H9 (cell line): ENCODE measurements at regions not wholly inside any gene's neighbourhood (a gene's known extent, or its start where the extent isn't known, plus 50 kb on each side); places are given as distances from the start of the nearest gene placed in this dataset.

Experiments used
- DNase-seq: peaks from one replicate; pipeline ENCODE4 v3.0.0-alpha.2; 2017
- H2AFZ ChIP-seq: one replicate; pipeline ENCODE4 v1.6.1; 2013; ENCODE audit warnings: mild to moderate bottlenecking, low read length, control low read depth, moderate library complexity
- H2AK5ac ChIP-seq: 2 replicates; pipeline ENCODE4 v1.6.1; 2013; ENCODE audit warnings: low read length, control low read depth, mixed read lengths; ENCODE audit not compliant: insufficient read length
- H2BK120ac ChIP-seq: one replicate; pipeline ENCODE4 v1.6.1; 2013; ENCODE audit warnings: low read depth, mild to moderate bottlenecking, low read length, control low read depth, inconsistent platforms; ENCODE audit not compliant: poor library complexity, severe bottlenecking
- H2BK12ac ChIP-seq: 2 replicates; pipeline ENCODE4 v1.6.1; 2013; ENCODE audit warnings: low read length, control low read depth, mixed read lengths, low read depth; ENCODE audit not compliant: insufficient read length
- H2BK15ac ChIP-seq: 2 replicates; pipeline ENCODE4 v1.6.1; 2013; ENCODE audit warnings: low read depth, low read length, control low read depth
- H2BK20ac ChIP-seq: one replicate; pipeline ENCODE4 v1.6.1; 2013; ENCODE audit warnings: low read depth, mild to moderate bottlenecking, low read length, control low read depth, inconsistent platforms; ENCODE audit not compliant: poor library complexity, severe bottlenecking
- H2BK5ac ChIP-seq: 2 replicates; pipeline ENCODE4 v1.6.1; 2013; ENCODE audit warnings: low read length, control low read depth, mixed read lengths; ENCODE audit not compliant: insufficient read length
- H3K14ac ChIP-seq: 2 replicates; pipeline ENCODE4 v1.6.1; 2013; ENCODE audit warnings: low read length, control low read depth; ENCODE audit not compliant: insufficient read depth
- H3K18ac ChIP-seq: 2 replicates; pipeline ENCODE4 v1.6.1; 2013; ENCODE audit warnings: low read depth, mild to moderate bottlenecking, mixed read lengths, low read length, control low read depth; ENCODE audit not compliant: insufficient read length
- H3K23ac ChIP-seq: 2 replicates; pipeline ENCODE4 v1.6.1; 2013; ENCODE audit warnings: low read length, control low read depth, mixed read lengths, low read depth; ENCODE audit not compliant: insufficient read length
- H3K23me2 ChIP-seq: 2 replicates; pipeline ENCODE4 v1.6.1; 2013; ENCODE audit warnings: low read depth, mild to moderate bottlenecking, mixed read lengths, low read length, control low read depth; ENCODE audit not compliant: insufficient read length, poor library complexity, severe bottlenecking
- H3K27ac ChIP-seq: 2 replicates; pipeline ENCODE4 v1.5.1; 2013; ENCODE audit warnings: low read length, control low read depth, mixed read lengths, low read depth; ENCODE audit not compliant: insufficient read length
- H3K27me3 ChIP-seq: 2 replicates; pipeline ENCODE4 v1.6.1; 2013; ENCODE audit warnings: low read length, control low read depth, inconsistent platforms; ENCODE audit not compliant: insufficient read depth
- H3K4ac ChIP-seq: 2 replicates; pipeline ENCODE4 v1.6.1; 2013; ENCODE audit warnings: low read depth, mild to moderate bottlenecking, control low read depth, inconsistent platforms, low read length, moderate library complexity
- H3K4me1 ChIP-seq: 2 replicates; pipeline ENCODE4 v1.6.1; 2013; ENCODE audit warnings: low read length, control low read depth, inconsistent platforms; ENCODE audit not compliant: insufficient read depth
- H3K4me2 ChIP-seq: 2 replicates; pipeline ENCODE4 v1.6.1; 2013; ENCODE audit warnings: low read length, control low read depth, mixed read lengths; ENCODE audit not compliant: insufficient read length, insufficient read depth
- H3K56ac ChIP-seq: 2 replicates; pipeline ENCODE4 v1.6.1; 2013; ENCODE audit warnings: low read depth, mild to moderate bottlenecking, mixed read lengths, low read length, control low read depth; ENCODE audit not compliant: insufficient read length
- H3K79me1 ChIP-seq: 2 replicates; pipeline ENCODE4 v1.6.1; 2013; ENCODE audit warnings: low read depth, mild to moderate bottlenecking, moderate library complexity, low read length, control low read depth, inconsistent platforms; ENCODE audit not compliant: insufficient read depth, poor library complexity, severe bottlenecking
- H3K79me2 ChIP-seq: 2 replicates; pipeline ENCODE4 v1.6.1; 2013; ENCODE audit warnings: low read length, control low read depth, inconsistent platforms; ENCODE audit not compliant: insufficient read depth
- H3K9ac ChIP-seq: 2 replicates; pipeline ENCODE4 v1.6.1; 2013; ENCODE audit warnings: low read length, control low read depth, mixed read lengths; ENCODE audit not compliant: insufficient read length; ENCODE audit errors: extremely low read depth
- H3K9me3 ChIP-seq: one replicate; pipeline ENCODE4 v1.6.1; 2013; ENCODE audit warnings: low read depth, low read length, inconsistent platforms; ENCODE audit not compliant: control insufficient read depth
- H3T11ph ChIP-seq: one replicate; pipeline ENCODE4 v1.6.1; 2013; ENCODE audit warnings: mild to moderate bottlenecking, low read length, control low read depth, inconsistent platforms
- H4K20me1 ChIP-seq: one replicate; pipeline ENCODE4 v1.6.1; 2013; ENCODE audit not compliant: control insufficient read depth, insufficient read length, insufficient read depth
- H4K5ac ChIP-seq: 2 replicates; pipeline ENCODE4 v1.6.1; 2013; ENCODE audit warnings: low read depth, mild to moderate bottlenecking, mixed read lengths, low read length, control low read depth; ENCODE audit not compliant: insufficient read length
- H4K8ac ChIP-seq: replicated peaks from 2 replicates; pipeline ENCODE4 v1.6.1; 2013; ENCODE audit warnings: low read length, control low read depth, mixed read lengths, low read depth; ENCODE audit not compliant: insufficient read length
- H4K91ac ChIP-seq: 2 replicates; pipeline ENCODE4 v1.6.1; 2013; ENCODE audit warnings: low read depth, mild to moderate bottlenecking, moderate library complexity, mixed read lengths, low read length, control low read depth; ENCODE audit not compliant: insufficient read length
- H3K27ac Mint-ChIP-seq, 3 experiments: 2 replicates in 2 of 3; 3 replicates in 1 of 3; pipeline ENCODE4 v1.8.0; 2020 to 2021; ENCODE audit warnings: mixed read lengths in 3 of 3, mild to moderate bottlenecking in 1 of 3, moderate library complexity in 1 of 3
- H3K27me3 Mint-ChIP-seq: 2 replicates; pipeline ENCODE4 v1.8.0; 2021; ENCODE audit warnings: low read depth, mild to moderate bottlenecking, moderate library complexity, mixed read lengths
- H3K36me3 Mint-ChIP-seq, 3 experiments: 2 replicates in 2 of 3; 3 replicates in 1 of 3; pipeline ENCODE4 v1.8.0; 2020 to 2021; ENCODE audit warnings: low read depth in 3 of 3, mixed read lengths in 3 of 3; ENCODE audit not compliant: insufficient read depth in 1 of 3
- H3K4me1 Mint-ChIP-seq, 2 experiments: 2 replicates each; pipeline ENCODE4 v1.8.0; 2020; ENCODE audit warnings: mixed read lengths in 2 of 2
- H3K4me3 Mint-ChIP-seq, 2 experiments: 2 replicates in 1 of 2; 3 replicates in 1 of 2; pipeline ENCODE4 v1.8.0; 2020 to 2021; ENCODE audit warnings: mild to moderate bottlenecking in 2 of 2, mixed read lengths in 2 of 2, moderate library complexity in 1 of 2
- H3K9me3 Mint-ChIP-seq, 2 experiments: 2 replicates in 1 of 2; 3 replicates in 1 of 2; pipeline ENCODE4 v1.8.0; 2020; ENCODE audit warnings: mild to moderate bottlenecking in 2 of 2, mixed read lengths in 2 of 2, moderate library complexity in 1 of 2
- WGBS: extraction: QIAGEN DNeasy Blood & Tissue Kit; methylation state at CpG from one replicate; pipeline ENCODE4 v1.1.7; 2013; ENCODE audit warnings: missing lambda C conversion rate, low lambda C conversion rate, mixed read lengths; ENCODE audit not compliant: insufficient read length; ENCODE audit errors: extremely low coverage; 5-methylcytosine and 5-hydroxymethylcytosine counted together
- TF ChIP-seq, protein P1 (sequence below): fragments of 200-600 bp; sonication (generic); conservative IDR thresholded peaks from 3 replicates; pipeline ENCODE4 v1.8.0; 2021; ENCODE audit warnings: antibody characterized with exemption, mild to moderate bottlenecking

DNA sequence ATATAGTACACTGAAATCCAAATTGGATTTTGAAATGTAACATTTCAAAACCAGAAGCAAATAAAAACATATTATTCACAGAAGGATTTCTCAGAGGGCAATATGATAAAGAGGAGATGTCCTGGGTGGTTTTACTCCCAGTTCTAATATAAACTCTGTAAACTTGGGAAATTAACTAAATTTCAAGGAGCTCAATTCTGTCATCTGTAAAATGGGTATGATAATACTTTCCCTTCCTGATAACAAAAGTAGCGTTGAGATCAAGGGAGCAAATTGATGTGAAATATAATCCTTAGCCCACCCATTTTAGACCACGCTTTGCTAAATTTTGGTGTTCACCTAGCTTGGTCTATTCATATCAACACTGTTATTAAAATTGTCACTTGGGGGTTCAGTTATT lies 192.5 kb upstream of the BTG1 start:
- no peak overlapping the region for H3T11ph ChIP-seq
- H4K8ac ChIP-seq, result no peak overlapping the region
- H2BK20ac ChIP-seq, result no peak overlapping the region
- no peak overlapping the region for H3K23ac ChIP-seq
- no peaks in the 10 kb centered on the region for H3K4me1 ChIP-seq
- Mint-ChIP-seq H3K4me3 (no peak overlapping the region), H3K4me1 (peaks cover 3 to 4% of the 10 kb centered on the region in 2 experiments; a peak in 3 of 4 replicates), H3K27ac (no peak overlapping the region), H3K27me3 (no peaks in the 10 kb centered on the region), H3K36me3 (no peaks in the 10 kb centered on the region), H3K9me3 (no peaks in the 10 kb centered on the region; a peak in 1 of 5 replicates)
- H3K23me2 ChIP-seq, result no peaks in the 10 kb centered on the region
- H4K5ac ChIP-seq, result no peak overlapping the region
- H4K91ac ChIP-seq, result no peak overlapping the region
- H4K20me1 ChIP-seq, result no peaks in the 10 kb centered on the region
- H2BK5ac ChIP-seq, result no peak overlapping the region
- no peak overlapping the region for H3K4ac ChIP-seq
- no peak overlapping the region for H2BK15ac ChIP-seq
- no peak overlapping the region for H2BK12ac ChIP-seq
- H3K56ac ChIP-seq, result no peak overlapping the region
- H3K9me3 ChIP-seq, result no peaks in the 10 kb centered on the region
- no peak overlapping the region for H3K14ac ChIP-seq
- H3K79me2 ChIP-seq, result no peaks in the 10 kb centered on the region
- TF ChIP-seq, protein P1, sequence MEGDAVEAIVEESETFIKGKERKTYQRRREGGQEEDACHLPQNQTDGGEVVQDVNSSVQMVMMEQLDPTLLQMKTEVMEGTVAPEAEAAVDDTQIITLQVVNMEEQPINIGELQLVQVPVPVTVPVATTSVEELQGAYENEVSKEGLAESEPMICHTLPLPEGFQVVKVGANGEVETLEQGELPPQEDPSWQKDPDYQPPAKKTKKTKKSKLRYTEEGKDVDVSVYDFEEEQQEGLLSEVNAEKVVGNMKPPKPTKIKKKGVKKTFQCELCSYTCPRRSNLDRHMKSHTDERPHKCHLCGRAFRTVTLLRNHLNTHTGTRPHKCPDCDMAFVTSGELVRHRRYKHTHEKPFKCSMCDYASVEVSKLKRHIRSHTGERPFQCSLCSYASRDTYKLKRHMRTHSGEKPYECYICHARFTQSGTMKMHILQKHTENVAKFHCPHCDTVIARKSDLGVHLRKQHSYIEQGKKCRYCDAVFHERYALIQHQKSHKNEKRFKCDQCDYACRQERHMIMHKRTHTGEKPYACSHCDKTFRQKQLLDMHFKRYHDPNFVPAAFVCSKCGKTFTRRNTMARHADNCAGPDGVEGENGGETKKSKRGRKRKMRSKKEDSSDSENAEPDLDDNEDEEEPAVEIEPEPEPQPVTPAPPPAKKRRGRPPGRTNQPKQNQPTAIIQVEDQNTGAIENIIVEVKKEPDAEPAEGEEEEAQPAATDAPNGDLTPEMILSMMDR, result no peak
- DNase-seq, result no peak
- H3K9ac ChIP-seq, result no peak overlapping the region
- H3K27me3 ChIP-seq, result no peaks in the 10 kb centered on the region
- no peak overlapping the region for H2BK120ac ChIP-seq
- no peak overlapping the region for H3K27ac ChIP-seq
- no peak overlapping the region for H3K18ac ChIP-seq
- H2AFZ ChIP-seq, result no peak overlapping the region
- no peak overlapping the region for H3K4me2 ChIP-seq
- no CpG with 5 or more reads among the region's 2 CpGs for WGBS
- H2AK5ac ChIP-seq, result no peak overlapping the region
- no peaks in the 10 kb centered on the region for H3K79me1 ChIP-seq
